Hepatocyte (in vitro differentiated cells): ENCODE measurements at regions not wholly inside any gene's neighbourhood (a gene's known extent, or its start where the extent isn't known, plus 50 kb on each side); places are given as distances from the start of the nearest gene placed in this dataset.

ENCODE experiments used
- EZH2 ChIP-seq: fragments of 200-600 bp; sonication (generic); IDR thresholded peaks from 2 replicates; pipeline ENCODE4 v1.6.1; 2016; ENCODE audit warnings: antibody characterized with exemption, mild to moderate bottlenecking, borderline replicate concordance
- TF ChIP-seq, protein P1 (sequence below): fragments of 200-600 bp; sonication (generic); IDR thresholded peaks from 2 replicates; pipeline ENCODE4 v1.5.1; 2016; ENCODE audit warnings: antibody characterized with exemption, mild to moderate bottlenecking; ENCODE audit not compliant: poor library complexity

DNA sequence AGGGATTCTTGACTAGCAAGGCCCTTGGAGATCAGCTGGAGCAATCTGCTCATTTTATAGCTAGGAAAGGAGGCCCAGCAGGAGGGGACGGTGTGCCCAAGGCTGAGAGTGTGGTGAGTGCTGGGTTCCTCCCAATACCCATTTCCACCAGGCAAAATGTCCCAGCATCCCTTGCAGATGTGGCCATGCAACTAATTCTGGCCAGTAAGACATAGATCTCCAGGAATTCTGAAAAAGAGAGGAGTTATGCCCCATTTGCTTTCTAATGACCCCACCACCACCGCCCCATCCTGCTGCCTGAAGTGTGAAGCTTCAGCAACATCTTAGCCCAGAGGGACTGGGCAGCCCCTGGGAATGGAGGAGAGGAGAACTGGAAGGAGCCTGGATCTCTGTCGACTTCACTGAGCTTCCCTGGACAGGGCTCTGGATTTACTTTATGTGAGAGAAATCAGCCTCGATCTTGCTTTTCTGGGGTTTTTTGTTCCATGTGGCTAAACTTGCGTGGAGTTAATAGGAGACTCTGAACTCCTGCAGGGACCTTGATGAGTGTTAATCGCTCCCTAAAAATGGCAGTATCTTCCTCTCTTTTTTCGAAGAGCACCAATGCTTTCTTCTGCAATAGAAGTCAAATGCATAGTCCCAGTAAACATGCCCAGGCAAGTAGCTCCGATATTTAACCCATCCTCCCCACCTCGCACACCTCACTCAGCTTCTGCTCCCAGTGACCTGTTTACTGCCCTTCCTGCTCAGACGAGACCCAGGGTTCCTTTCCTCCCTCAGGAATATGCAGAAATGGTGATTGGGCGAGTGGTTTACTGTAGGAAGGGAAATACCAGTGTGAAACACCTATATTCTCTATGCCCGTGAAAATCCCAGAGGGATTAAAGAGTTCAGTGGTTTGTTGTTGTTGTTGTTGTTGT, 127.5 kb upstream of the GPR26 start:
- TF ChIP-seq, protein P1, sequence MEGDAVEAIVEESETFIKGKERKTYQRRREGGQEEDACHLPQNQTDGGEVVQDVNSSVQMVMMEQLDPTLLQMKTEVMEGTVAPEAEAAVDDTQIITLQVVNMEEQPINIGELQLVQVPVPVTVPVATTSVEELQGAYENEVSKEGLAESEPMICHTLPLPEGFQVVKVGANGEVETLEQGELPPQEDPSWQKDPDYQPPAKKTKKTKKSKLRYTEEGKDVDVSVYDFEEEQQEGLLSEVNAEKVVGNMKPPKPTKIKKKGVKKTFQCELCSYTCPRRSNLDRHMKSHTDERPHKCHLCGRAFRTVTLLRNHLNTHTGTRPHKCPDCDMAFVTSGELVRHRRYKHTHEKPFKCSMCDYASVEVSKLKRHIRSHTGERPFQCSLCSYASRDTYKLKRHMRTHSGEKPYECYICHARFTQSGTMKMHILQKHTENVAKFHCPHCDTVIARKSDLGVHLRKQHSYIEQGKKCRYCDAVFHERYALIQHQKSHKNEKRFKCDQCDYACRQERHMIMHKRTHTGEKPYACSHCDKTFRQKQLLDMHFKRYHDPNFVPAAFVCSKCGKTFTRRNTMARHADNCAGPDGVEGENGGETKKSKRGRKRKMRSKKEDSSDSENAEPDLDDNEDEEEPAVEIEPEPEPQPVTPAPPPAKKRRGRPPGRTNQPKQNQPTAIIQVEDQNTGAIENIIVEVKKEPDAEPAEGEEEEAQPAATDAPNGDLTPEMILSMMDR: no peak
- no peak for TF ChIP-seq EZH2
